Mesothelial cell of epicardium (in vitro differentiated cells): ENCODE measurements at regions not wholly inside any gene's neighbourhood (a gene's known extent, or its start where the extent isn't known, plus 50 kb on each side); places are given as distances from the start of the nearest gene placed in this dataset.

ENCODE experiments used
- DNase-seq, 2 experiments: peaks; one replicate each; pipeline ENCODE4 v3.0.0; 2021; ENCODE audit warnings: low spot score in 2 of 2; ENCODE audit not compliant: unreplicated experiment in 2 of 2
- H3K27ac Mint-ChIP-seq: 2 replicates; pipeline ENCODE4 v1.8.0; 2021; ENCODE audit warnings: mixed read lengths
- H3K27me3 Mint-ChIP-seq: 2 replicates; pipeline ENCODE4 v1.8.0; 2021; ENCODE audit warnings: low read depth, mixed read lengths
- H3K36me3 Mint-ChIP-seq: 2 replicates; pipeline ENCODE4 v1.8.0; 2021; ENCODE audit warnings: mixed read lengths
- H3K4me1 Mint-ChIP-seq: 2 replicates; pipeline ENCODE4 v1.8.0; 2021; ENCODE audit warnings: mixed read lengths
- H3K4me3 Mint-ChIP-seq: 2 replicates; pipeline ENCODE4 v1.8.0; 2021; ENCODE audit warnings: mild to moderate bottlenecking, moderate library complexity, mixed read lengths
- H3K9me3 Mint-ChIP-seq: 2 replicates; pipeline ENCODE4 v1.8.0; 2021; ENCODE audit warnings: mixed read lengths
- CTCF ChIP-seq: fragments of 200-600 bp; sonication (generic); IDR thresholded peaks from one replicate; pipeline ENCODE4 v1.5.0; 2021; ENCODE audit warnings: antibody characterized with exemption; ENCODE audit not compliant: unreplicated experiment

- Mint-ChIP-seq H3K27me3 (peaks cover 51% of the 10 kb centered on the region), H3K4me3 (no peak overlapping the region), H3K36me3 (no peaks in the 10 kb centered on the region), H3K4me1 (no peaks in the 10 kb centered on the region), H3K27ac (no peak overlapping the region), H3K9me3 (no peaks in the 10 kb centered on the region)
- no peak for DNase-seq
- TF ChIP-seq CTCF = no peak
These were observed 86.5 kb downstream of the SEC61G start for GRCh38 chr7:54672519-54672918.

GRCh38 chr7:54664235-54665228, 94.5 kb downstream of the SEC61G start:
- peak; percentile 49 for TF ChIP-seq CTCF
- H3K27me3 Mint-ChIP-seq = peaks cover 68% of the 10 kb centered on the region
- no peaks in the 10 kb centered on the region for H3K9me3 Mint-ChIP-seq
- peaks cover 5% of the 10 kb centered on the region for H3K4me1 Mint-ChIP-seq
- no peaks in the 10 kb centered on the region for H3K36me3 Mint-ChIP-seq
- no peak overlapping the region for H3K27ac Mint-ChIP-seq
- peak; percentile 50 to 81 for DNase-seq
- H3K4me3 Mint-ChIP-seq = peak overlapping the region; percentile 79

GRCh38 chr7:54663603-54664234, 95.3 kb downstream of the SEC61G start:
- Mint-ChIP-seq H3K4me1 (peaks cover 5% of the 10 kb centered on the region), H3K27me3 (peaks cover 72% of the 10 kb centered on the region), H3K27ac (no peak overlapping the region), H3K36me3 (no peaks in the 10 kb centered on the region), H3K9me3 (no peaks in the 10 kb centered on the region), H3K4me3 (peak overlapping the region; percentile 79)
- no peak for DNase-seq
- no peak for TF ChIP-seq CTCF

- H3K27me3 Mint-ChIP-seq = peaks cover 73% of the 10 kb centered on the region
- DNase-seq = no peak
- peaks cover 5% of the 10 kb centered on the region for H3K4me1 Mint-ChIP-seq
- H3K9me3 Mint-ChIP-seq = no peaks in the 10 kb centered on the region
- H3K4me3 Mint-ChIP-seq = peak overlapping the region; percentile 79
- no peaks in the 10 kb centered on the region for H3K36me3 Mint-ChIP-seq
- H3K27ac Mint-ChIP-seq = no peak overlapping the region
- no peak for TF ChIP-seq CTCF
These were observed 95.8 kb downstream of the SEC61G start for GRCh38 chr7:54663186-54663585.

- Mint-ChIP-seq H3K9me3 (no peaks in the 10 kb centered on the region), H3K27ac (no peak overlapping the region), H3K4me1 (peaks cover 5% of the 10 kb centered on the region), H3K27me3 (peaks cover 77% of the 10 kb centered on the region), H3K4me3 (peak overlapping the region; percentile 10), H3K36me3 (no peaks in the 10 kb centered on the region)
- no peak for DNase-seq
- no peak for TF ChIP-seq CTCF
These were observed 96.3 kb downstream of the SEC61G start for GRCh38 chr7:54662701-54663100.
